ENCODE measurements at regions not wholly inside any gene's neighbourhood (a gene's known extent, or its start where the extent isn't known, plus 50 kb on each side); places are given as distances from the start of the nearest gene placed in this dataset.
"Not testable (repeated sequence)": the region's sequence is repeated elsewhere in the genome, so short reads cannot be mapped to it uniquely, and the experiment has no call there.

DNA sequence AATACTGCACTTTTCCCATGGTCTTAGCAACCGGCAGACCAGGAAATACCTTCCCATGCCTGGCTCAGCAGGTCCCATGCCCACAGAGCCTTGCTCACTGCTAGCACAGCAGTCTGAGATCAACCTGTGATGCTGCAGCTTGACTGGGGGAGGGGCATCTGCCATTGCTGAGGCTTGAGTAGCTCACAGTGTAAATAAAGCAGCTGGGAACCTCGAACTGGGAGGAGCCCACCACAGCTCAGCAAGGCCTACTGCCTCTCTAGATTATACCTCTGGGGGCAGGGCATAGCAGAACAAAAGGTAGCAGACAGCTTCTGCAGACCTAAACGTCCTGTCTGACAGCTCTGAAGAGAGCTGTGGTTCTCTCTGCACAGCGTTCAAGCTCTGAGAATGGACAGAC lies 186.2 kb upstream of the AVPR1A start:
- TF ChIP-seq, protein P1, sequence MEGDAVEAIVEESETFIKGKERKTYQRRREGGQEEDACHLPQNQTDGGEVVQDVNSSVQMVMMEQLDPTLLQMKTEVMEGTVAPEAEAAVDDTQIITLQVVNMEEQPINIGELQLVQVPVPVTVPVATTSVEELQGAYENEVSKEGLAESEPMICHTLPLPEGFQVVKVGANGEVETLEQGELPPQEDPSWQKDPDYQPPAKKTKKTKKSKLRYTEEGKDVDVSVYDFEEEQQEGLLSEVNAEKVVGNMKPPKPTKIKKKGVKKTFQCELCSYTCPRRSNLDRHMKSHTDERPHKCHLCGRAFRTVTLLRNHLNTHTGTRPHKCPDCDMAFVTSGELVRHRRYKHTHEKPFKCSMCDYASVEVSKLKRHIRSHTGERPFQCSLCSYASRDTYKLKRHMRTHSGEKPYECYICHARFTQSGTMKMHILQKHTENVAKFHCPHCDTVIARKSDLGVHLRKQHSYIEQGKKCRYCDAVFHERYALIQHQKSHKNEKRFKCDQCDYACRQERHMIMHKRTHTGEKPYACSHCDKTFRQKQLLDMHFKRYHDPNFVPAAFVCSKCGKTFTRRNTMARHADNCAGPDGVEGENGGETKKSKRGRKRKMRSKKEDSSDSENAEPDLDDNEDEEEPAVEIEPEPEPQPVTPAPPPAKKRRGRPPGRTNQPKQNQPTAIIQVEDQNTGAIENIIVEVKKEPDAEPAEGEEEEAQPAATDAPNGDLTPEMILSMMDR (IDR thresholded peaks at IDR 0.05): not testable (repeated sequence)
- not testable (repeated sequence) for TF ChIP-seq POLR2A (IDR thresholded peaks at IDR 0.05); POLR2AphosphoS5 (IDR thresholded peaks at IDR 0.05); EP300 (IDR thresholded peaks at IDR 0.05; ENCODE audit: low read depth)

Measured in transverse colon (tissue), 4 donors.